ENCODE measurements at regions not wholly inside any gene's neighbourhood (a gene's known extent, or its start where the extent isn't known, plus 50 kb on each side); places are given as distances from the start of the nearest gene placed in this dataset.

- DNase-seq (ENCODE audit: low read depth in 1 of 2, low spot score in 1 of 2): no peak
- TF ChIP-seq CTCF (IDR thresholded peaks at IDR 0.05; ENCODE audit: low read depth, low read length): no peak
- no peak overlapping the region for H3K27ac ChIP-seq
- H3K27me3 ChIP-seq: no peaks in the 10 kb centered on the region
- H3K4me3 ChIP-seq: no peak overlapping the region
- H3K36me3 ChIP-seq: no peaks in the 10 kb centered on the region
- no peaks in the 10 kb centered on the region for H3K9me3 ChIP-seq (ENCODE audit: low read depth)
- H3K4me1 ChIP-seq (ENCODE audit: low read depth): no peaks in the 10 kb centered on the region
Measured at GRCh38 chr5:106727071-106727470, 943.7 kb downstream of the EFNA5 start.

GRCh38 chr5:106720367-106720766 lies 950.4 kb downstream of the EFNA5 start:
- H3K36me3 ChIP-seq: no peaks in the 10 kb centered on the region
- H3K27ac ChIP-seq: no peak overlapping the region
- H3K27me3 ChIP-seq: no peaks in the 10 kb centered on the region
- no peaks in the 10 kb centered on the region for H3K4me1 ChIP-seq (ENCODE audit: low read depth)
- no peaks in the 10 kb centered on the region for H3K9me3 ChIP-seq (ENCODE audit: low read depth)
- H3K4me3 ChIP-seq: no peak overlapping the region
- no peak for DNase-seq (ENCODE audit: low read depth in 1 of 2, low spot score in 1 of 2)
- no peak for TF ChIP-seq CTCF (IDR thresholded peaks at IDR 0.05; ENCODE audit: low read depth, low read length)

GRCh38 chr5:106699796-106700195 lies 970.9 kb downstream of the EFNA5 start:
- DNase-seq (ENCODE audit: low read depth in 1 of 2, low spot score in 1 of 2): no peak
- H3K27me3 ChIP-seq: no peaks in the 10 kb centered on the region
- H3K27ac ChIP-seq: no peak overlapping the region
- H3K9me3 ChIP-seq (ENCODE audit: low read depth): no peaks in the 10 kb centered on the region
- no peaks in the 10 kb centered on the region for H3K36me3 ChIP-seq
- H3K4me3 ChIP-seq: no peak overlapping the region
- TF ChIP-seq CTCF (IDR thresholded peaks at IDR 0.05; ENCODE audit: low read depth, low read length): no peak
- no peaks in the 10 kb centered on the region for H3K4me1 ChIP-seq (ENCODE audit: low read depth)

- no peaks in the 10 kb centered on the region for H3K36me3 ChIP-seq
- H3K4me1 ChIP-seq (ENCODE audit: low read depth): no peaks in the 10 kb centered on the region
- DNase-seq (ENCODE audit: low read depth in 1 of 2, low spot score in 1 of 2): peak in 1 of 2 donors; percentile 14
- TF ChIP-seq CTCF (IDR thresholded peaks at IDR 0.05; ENCODE audit: low read depth, low read length): no peak
- H3K9me3 ChIP-seq (ENCODE audit: low read depth): no peaks in the 10 kb centered on the region
- H3K27me3 ChIP-seq: no peaks in the 10 kb centered on the region
- no peak overlapping the region for H3K4me3 ChIP-seq
- H3K27ac ChIP-seq: no peak overlapping the region
Measured at GRCh38 chr5:106699198-106699597, 971.5 kb downstream of the EFNA5 start.

- no peak for TF ChIP-seq CTCF (IDR thresholded peaks at IDR 0.05; ENCODE audit: low read depth, low read length)
- H3K4me1 ChIP-seq (ENCODE audit: low read depth): no peaks in the 10 kb centered on the region
- no peaks in the 10 kb centered on the region for H3K27me3 ChIP-seq
- DNase-seq (ENCODE audit: low read depth in 1 of 2, low spot score in 1 of 2): no peak
- no peaks in the 10 kb centered on the region for H3K9me3 ChIP-seq (ENCODE audit: low read depth)
- H3K36me3 ChIP-seq: no peaks in the 10 kb centered on the region
- no peak overlapping the region for H3K4me3 ChIP-seq
- no peak overlapping the region for H3K27ac ChIP-seq
Measured at GRCh38 chr5:106698169-106698568, 972.6 kb downstream of the EFNA5 start.

- TF ChIP-seq CTCF (IDR thresholded peaks at IDR 0.05; ENCODE audit: low read depth, low read length): no peak
- no peak overlapping the region for H3K4me3 ChIP-seq
- no peak for DNase-seq (ENCODE audit: low read depth in 1 of 2, low spot score in 1 of 2)
- H3K9me3 ChIP-seq (ENCODE audit: low read depth): no peaks in the 10 kb centered on the region
- H3K27ac ChIP-seq: no peak overlapping the region
- no peaks in the 10 kb centered on the region for H3K27me3 ChIP-seq
- H3K36me3 ChIP-seq: no peaks in the 10 kb centered on the region
- no peaks in the 10 kb centered on the region for H3K4me1 ChIP-seq (ENCODE audit: low read depth)
Measured at GRCh38 chr5:106691701-106692100, 979.0 kb downstream of the EFNA5 start.
